ENCODE measurements at regions not wholly inside any gene's neighbourhood (a gene's known extent, or its start where the extent isn't known, plus 50 kb on each side); places are given as distances from the start of the nearest gene placed in this dataset.
"Not testable (repeated sequence)": the region's sequence is repeated elsewhere in the genome, so short reads cannot be mapped to it uniquely, and the experiment has no call there.

- DNase-seq = no peak
Measured at GRCh38 chr1:213481395-213481794, 430.4 kb downstream of the RPS6KC1 start.

- DNase-seq = no peak
Measured at GRCh38 chr1:213484333-213484732, 433.3 kb downstream of the RPS6KC1 start.

GRCh38 chr1:213484758-213485157 is 433.7 kb downstream of the RPS6KC1 start:
- no peak for DNase-seq

- no peak for DNase-seq
Measured at GRCh38 chr1:213486488-213486887, 435.4 kb downstream of the RPS6KC1 start.

- DNase-seq = no peak
Measured at GRCh38 chr1:213491468-213491867, 440.4 kb downstream of the RPS6KC1 start.

- no peak for DNase-seq
Measured at GRCh38 chr1:213492161-213493041, 441.4 kb downstream of the RPS6KC1 start.

GRCh38 chr1:213499444-213499843 is 448.4 kb downstream of the RPS6KC1 start:
- DNase-seq = no peak

- peak; percentile 81 for DNase-seq
Measured at GRCh38 chr1:213507472-213508223, 456.6 kb downstream of the RPS6KC1 start.

GRCh38 chr1:213511173-213511572 is 460.1 kb downstream of the RPS6KC1 start:
- DNase-seq = no peak

GRCh38 chr1:213512316-213512715 is 461.3 kb downstream of the RPS6KC1 start:
- no peak for DNase-seq

- no peak for DNase-seq
Measured at GRCh38 chr1:213513006-213513405, 462.0 kb downstream of the RPS6KC1 start.

GRCh38 chr1:213514408-213515179 is 463.6 kb downstream of the RPS6KC1 start:
- not testable (repeated sequence) for DNase-seq

- no peak for DNase-seq
Measured at GRCh38 chr1:213519098-213519497, 468.1 kb downstream of the RPS6KC1 start.

- no peak for DNase-seq
Measured at GRCh38 chr1:213521206-213521605, 466.6 kb upstream of the PROX1 start.

GRCh38 chr1:213523781-213524398 is 463.9 kb upstream of the PROX1 start:
- DNase-seq = no peak

- no peak for DNase-seq
Measured at GRCh38 chr1:213526306-213526705, 461.5 kb upstream of the PROX1 start.

GRCh38 chr1:213530611-213531320 is 457.0 kb upstream of the PROX1 start:
- DNase-seq = no peak

GRCh38 chr1:213531369-213532310 is 456.1 kb upstream of the PROX1 start:
- no peak for DNase-seq

GRCh38 chr1:213533125-213533524 is 454.6 kb upstream of the PROX1 start:
- DNase-seq = no peak

- no peak for DNase-seq
Measured at GRCh38 chr1:213535679-213536078, 452.1 kb upstream of the PROX1 start.

- DNase-seq = no peak
Measured at GRCh38 chr1:213538251-213538650, 449.5 kb upstream of the PROX1 start.
